Activated effector memory CD4-positive, alpha-beta T cell treated with Interleukin-2 at 50 U/mL for 16 hours (primary cell): ENCODE measurements at regions not wholly inside any gene's neighbourhood (a gene's known extent, or its start where the extent isn't known, plus 50 kb on each side); places are given as distances from the start of the nearest gene placed in this dataset.
"Not testable (repeated sequence)": the region's sequence is repeated elsewhere in the genome, so short reads cannot be mapped to it uniquely, and the experiment has no call there.

ENCODE experiments used
- DNase-seq: peaks from one replicate; pipeline ENCODE4 v3.0.0-alpha.2; 2020

DNA sequence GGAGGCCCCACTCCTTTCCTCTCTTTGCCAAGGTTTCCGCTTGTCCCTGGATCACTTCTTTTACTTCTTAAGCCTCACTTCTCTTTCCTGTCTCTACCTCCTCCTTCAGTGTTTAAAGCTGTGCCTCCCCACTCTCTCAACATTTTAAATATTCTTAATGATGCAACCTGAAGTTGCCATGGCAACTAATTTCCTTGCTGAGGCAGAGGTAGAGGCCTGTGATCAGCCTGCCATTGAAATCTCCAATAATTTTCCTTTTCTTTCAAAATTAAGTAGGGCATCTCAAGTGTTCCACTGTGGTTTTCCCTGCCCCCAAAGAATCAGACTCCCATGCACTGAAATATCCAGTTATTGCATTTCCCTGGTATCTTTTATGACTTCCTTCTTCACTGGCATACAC, 108.6 kb upstream of the VRK1 start:
- no peak for DNase-seq

DNA sequence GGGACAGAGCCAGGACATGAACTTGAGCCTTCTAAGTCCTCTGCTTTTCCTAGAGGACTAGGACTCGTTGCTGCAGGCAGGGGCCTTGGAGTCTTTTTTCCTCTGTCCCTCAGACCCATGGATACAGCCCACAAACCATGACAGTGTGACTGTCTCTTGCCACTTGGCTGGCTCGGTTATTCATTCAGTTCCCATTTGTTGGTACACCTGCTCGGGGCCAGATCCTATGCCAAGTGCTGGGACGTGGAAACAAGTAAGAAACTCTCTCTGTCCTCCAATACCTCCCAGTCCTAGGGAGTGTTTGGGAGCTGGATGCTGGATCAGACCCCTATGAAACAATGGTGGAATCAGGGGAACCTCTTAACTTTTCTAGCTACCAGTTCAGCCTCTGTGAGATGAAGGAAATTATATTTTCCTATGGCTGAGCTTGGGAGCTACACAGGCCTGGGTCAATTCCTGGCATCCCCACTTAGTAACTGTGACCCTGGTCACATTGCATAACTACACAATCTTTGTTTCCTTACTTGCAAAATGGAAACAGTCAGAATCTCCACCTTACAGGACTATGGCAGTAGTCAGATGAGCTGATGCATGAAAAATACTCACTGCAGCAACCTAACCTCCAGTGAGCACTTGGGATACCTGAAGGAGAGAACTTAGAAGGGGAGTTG, 106.3 kb upstream of the VRK1 start:
- DNase-seq: no peak

DNA sequence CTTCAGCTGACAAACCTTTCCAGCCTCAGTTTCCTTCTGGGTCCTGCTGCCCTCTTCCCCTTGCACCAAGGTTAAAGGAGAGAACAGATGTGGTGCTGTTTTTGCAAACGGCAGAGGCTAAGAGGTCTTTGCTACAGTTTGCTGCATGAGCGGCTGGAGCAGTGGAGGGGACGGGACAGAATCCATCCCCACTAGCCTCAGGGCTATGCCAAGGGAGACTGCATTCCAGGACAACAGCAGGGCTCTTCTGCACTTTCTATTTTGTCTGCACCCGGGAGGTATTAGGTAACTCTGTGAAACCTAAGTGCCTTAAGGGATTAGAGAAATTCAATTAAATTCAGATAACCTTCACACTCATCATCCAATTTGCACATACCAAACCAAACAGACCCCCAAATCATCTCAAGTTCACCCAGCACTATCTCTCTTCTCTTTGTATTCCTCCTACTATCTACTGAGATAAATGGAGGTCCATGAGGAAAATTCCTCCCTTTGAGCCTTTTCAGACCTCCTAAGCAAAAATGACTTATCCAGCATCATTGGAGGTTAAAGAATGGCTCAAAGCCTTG, 103.8 kb upstream of the VRK1 start:
- no peak for DNase-seq

DNA sequence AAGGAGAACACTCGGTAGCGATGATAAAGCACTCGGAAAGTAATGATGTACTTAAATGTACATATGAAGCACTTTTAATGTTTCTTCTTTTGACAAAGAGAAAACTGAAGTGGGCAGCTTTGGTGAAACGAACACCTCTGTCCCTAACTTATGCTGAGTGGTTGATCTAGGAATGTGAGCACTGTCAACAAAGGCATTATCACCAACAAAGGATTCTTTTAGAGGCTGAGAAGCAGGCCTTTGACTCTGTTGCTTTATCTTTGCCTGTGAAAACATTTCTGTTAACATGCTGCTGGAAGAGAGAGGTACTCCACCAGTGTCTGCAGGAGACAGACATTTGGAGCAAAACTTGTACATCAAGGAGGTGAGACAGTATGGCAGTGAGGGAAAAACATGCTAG, 103.2 kb upstream of the VRK1 start:
- no peak for DNase-seq

DNA sequence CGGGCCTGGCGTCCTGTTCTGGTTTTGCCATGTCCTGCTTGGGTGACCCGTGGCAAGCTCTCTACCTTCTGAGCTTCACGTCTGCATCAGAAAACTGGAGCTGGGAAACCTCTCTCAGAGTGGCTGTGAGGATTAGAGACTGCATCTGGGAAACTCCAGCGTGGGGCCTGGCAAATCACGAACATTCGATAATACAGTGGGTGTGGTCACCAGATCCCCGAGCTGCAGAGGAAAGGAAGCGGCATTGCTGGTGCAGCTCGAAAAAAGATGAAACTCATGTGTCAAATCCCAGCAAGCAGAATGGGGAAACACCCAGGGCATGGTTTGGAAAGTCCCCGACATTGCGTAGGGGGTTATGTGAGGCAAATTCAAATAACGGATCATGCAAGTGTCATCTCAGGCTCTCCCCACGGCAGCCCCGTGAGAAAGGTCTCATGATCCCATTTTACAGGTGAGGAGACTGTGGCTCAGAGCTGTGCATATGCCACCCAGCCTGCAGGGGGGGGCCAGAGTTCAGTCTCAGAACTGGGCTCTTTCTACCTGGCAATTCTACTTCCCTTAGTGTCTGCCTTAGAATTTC, 98.1 kb upstream of the VRK1 start:
- no peak for DNase-seq

DNA sequence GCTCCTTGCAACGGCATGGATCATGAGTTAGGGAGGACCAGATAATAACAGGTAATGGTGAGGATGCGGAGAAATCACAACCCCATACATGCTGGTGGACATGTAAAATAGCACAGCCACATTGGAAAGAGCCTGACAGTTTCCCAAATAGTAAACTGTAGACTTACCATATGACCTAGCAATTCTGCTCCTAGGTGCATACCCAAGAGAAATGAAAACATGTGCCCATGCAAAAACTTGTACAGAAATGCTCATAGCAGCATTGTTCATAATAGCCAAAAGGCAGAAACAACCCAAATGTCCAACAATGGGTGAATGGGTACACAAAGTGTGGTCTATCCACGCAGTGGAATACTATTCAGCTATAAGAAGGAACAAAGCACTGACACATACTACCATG, 97.5 kb upstream of the VRK1 start:
- DNase-seq: no peak

DNA sequence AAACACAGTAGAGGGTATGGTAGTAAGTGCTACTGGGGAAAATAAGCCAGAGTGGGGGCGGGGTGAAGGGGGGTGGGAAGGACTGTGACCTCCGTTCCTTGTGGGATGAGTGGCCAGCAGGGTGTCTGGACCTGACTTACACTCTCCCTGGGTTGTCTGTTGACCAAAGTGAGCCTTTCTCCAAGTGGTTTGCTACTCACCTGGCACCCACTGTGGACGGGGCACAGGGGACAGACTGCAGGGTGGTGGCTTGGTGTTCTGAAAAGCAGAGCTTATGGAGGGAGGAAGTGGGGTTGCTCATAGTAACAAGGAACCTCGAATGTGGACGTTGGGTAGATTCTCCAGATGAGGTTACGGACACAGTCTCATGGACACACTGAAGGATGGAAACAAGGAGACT, 94.4 kb upstream of the VRK1 start:
- DNase-seq: no peak

DNA sequence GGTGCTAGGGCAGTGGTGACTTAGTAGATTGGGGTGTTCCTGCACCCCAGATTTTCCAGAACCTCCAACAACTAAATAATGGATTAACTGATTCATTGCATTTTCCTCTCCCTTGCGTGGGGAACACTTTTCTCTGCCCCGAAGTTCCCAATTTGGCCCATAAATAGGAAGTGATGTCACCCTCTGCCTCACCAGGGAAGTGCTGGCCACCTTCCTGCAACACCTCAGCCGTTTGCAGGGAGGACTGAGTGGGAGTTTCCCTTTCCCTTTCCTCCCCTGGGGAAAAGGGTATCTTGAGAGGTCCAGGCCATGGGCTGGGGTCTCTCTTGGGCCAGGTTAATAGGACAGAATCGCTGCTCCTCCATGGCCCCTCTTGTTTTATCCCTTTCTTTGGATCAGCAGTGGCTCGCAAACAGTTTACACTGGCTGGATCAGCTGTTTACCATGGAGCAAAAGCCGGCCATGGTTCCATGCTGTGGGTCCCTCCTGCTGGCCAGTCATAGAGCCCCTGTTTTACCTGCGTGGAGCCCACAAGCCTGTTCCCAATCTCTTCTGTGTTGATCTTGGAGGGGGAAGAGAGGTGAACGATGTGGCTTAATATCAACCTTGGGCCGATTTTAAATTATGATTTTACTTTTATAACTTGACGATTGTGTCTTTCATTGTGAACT, 91.6 kb upstream of the VRK1 start:
- no peak for DNase-seq

DNA sequence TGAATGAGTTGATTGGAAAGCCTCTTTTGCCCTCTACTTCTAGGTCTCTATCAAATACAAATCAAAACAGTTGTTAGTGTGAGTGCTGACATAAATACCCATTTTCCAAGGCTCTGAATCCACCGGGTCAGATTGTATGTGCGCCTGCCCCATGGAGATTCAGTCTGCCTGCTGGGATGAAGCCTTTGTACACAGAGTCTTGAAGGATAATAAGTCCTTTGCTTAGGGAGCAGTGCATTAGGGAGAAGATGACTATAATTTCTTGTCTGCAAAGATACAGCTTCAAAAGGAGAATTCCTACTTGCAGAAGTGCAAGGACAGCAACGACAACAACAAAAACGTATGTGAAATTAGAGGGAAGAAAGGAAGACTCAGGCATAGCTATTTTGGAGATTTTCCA, 90.3 kb upstream of the VRK1 start:
- DNase-seq: no peak

DNA sequence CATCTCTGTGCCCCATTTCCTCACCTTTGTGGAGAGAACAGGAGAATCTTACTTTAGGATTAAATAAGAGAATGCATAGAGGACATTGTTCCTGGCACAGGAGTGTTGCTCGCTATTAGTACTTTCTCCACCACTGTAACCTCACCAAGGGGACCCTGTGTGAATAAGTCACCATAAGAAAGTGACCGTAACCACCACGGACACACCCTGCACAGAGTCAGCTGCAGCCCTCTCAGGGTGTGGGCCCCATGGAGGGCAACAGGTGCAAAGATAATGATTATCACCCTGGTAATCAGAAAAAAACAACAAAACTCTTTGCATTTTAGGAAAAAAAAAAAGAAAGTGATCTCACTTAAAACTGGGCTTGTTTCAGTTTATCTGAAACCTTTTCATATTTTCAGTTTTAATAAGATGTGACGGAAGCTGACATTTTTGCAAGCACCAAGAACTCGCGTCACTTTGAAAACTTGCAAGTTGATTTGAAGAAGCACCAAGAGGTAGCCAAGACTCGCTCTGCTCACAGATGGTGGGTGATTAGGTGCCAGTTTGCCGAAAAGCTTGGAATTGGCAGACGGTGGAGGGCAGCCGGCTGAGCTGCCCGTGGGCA, 87.0 kb upstream of the VRK1 start:
- DNase-seq: no peak

DNA sequence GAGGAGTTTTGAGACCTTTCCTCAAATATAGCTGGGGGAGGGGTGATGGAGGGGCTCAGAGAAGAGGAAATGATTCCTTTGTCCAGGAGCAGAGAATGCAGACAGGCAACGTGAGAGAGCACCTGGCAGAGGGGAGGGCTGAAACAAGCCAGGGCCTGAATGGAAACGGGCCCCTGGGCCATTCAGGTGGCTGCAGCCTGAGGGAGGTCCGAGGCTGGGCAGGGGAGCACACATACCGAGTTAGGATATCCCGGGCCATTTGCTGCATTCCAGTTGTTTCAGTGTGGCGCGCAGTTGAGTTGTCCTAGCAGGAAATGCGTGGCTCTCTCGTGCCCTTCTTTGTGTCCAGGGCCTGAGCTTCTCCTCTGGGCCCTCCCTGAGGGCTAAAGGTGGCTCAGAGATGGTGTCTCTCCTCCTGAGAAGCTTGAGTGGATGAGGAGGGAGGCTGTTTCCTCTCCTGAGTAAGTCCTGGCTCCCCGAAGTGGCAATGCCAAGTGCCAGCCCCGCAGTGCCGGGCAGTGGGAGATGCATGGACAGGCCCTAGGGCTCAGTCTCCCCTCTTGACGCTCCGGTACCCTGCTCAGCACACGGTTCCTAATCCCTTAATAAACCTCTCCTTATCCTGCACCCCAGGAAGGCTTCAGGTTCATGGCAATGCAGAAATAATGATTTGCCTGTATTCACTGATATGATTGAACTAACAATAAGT, 85.5 kb upstream of the VRK1 start:
- no peak for DNase-seq

DNA sequence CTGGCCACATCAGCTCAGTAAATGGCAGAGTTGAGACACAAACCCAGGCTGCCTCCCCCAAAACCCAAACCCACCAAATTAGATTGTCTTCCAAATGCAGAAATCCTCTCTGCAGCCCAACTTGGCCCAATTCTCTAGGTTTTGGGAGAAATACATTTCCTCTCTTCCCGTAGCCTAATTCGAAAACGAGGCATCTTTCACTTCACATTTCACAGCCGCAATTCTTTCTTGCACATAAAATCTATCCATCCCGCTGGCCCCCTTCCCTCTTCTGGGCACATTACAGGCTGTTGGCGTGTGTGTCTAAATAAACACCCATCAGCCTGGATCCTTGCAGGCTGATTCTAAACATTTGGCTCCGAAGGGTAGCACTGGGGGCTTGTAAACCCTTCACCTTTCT, 83.8 kb upstream of the VRK1 start:
- DNase-seq: no peak

DNA sequence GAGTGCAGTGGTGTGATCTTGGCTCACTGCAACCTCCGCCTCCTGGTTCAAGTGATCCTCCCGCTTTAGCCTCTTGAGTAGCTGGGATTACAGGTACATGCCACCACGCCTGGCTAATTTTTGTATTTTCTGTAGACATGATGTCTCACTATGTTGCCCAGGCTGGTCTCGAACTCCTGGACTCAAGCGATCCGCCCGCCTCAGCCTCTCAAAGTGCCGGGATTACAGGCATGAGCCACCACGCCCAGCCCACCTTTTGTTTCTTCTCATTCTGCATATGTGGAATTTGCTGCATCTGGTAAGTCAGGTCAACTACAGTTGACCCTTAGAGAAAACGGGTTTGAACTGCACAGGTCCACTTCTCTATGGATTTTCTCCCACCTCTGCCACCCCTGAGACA, 82.6 kb upstream of the VRK1 start:
- DNase-seq: not testable (repeated sequence)

DNA sequence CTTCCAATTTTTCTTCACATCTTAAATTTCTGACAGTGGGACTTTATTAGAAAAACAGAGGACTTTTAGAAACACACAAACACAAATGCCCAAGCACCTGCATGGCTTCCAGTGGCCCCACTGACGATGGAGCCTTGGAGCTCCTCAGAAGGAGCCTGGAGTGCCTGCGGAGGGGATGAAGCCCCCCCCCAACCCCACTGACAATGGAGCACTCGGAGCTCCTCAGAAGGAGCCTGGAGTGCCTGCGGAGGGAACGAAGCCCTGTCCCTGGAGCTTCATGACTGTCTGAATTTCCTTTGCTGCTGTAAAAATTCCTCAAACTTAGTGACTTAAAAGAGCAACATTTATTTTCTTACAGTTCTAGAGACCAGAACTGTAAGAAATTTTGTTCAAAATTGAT, 80.1 kb upstream of the VRK1 start:
- DNase-seq: no peak

DNA sequence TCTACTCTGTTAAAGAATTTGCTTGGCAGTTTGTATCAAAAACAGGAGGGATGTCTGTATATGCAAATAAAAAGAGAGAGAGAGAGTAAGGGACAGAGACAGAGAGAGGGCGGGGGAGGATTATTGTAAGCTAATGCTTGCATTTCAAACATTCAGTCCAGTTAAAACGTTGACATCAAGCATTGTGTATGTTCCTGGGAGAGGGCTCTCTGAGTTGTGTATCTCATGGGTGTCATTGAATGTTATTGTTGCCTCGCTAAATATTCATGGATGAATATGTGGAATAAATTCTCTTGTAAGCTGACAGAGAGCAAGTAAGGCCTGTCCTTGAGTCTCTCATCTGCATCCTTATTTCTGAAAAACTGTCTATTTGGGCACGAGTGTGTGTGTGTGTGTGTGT, 78.8 kb upstream of the VRK1 start:
- DNase-seq: no peak

DNA sequence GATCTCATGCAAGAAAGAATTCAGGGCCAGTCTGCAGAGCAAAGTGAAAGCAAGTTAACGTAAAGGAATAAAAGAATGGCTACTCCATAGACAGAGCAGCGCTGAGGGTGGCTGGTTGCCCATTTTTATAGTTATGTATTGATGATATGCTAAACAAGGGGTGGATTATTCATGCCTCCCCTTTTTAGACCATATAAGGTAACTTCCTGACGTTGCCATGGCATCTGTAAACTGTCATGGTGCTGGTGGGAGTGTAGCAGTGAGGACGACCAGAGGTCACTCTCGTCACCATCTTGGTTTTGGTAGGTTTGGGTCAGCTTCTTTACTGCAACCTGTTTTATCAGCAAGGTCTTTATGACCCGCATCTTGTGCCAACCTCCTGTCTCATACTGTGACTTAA, 76.5 kb upstream of the VRK1 start:
- not testable (repeated sequence) for DNase-seq

DNA sequence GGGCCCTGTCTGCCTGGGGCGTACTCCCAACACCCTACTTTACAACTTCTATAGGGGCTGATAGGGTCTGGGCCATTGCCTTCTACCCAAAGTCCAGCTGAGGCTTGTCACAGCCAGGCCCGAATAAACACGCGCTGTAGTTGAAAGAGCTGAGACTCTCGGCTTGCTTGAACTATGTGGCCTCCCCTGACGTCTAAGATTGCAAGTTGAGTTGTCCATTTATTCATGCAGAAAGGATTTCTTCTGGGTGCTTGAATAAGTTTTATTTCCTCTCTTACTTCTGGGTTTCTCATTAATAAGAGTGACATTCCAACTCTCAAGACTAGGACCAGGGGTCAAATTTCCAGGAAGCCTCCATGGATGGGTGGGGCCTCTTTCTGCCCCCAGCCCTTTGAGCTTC, 74.4 kb upstream of the VRK1 start:
- no peak for DNase-seq

DNA sequence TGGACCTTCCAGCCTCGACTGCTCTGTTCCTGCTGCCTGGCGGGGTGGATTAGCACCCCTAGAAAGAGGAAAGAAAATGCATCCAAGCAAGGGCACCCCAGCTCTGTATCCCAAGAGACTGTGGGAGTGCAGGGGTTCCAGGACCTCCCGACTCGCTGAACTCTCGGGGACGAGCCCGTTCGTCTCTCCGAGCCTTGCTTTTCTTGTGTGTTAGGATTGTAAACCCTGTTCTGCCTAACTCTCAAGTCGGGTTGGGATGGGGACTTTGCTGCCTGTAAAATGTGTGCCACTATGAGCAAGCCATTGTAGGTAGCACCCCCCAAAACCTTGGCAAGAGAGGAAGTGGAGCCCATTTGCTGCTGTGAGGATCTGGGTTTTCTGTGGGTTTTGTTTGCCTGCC, 73.2 kb upstream of the VRK1 start:
- DNase-seq: no peak

DNA sequence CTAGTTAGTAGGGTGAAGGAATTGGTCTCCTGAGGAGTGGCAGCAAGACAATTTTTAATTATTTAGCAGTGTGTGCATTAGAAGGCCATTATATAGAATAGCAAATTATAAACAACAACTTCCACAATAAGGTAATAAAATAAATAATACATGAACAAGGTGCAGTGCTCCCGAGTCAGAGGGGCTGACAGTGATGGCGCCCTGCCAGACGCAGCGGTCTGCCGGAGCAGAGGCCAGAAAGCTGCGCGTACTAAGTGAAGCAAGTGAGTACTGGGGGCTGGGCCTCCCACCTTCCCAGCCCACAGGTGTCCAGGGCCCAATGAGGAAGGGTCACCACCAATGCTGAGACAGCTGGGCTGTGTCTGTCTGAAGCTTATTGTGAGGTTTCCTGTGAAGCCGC, 72.0 kb upstream of the VRK1 start:
- DNase-seq: no peak

DNA sequence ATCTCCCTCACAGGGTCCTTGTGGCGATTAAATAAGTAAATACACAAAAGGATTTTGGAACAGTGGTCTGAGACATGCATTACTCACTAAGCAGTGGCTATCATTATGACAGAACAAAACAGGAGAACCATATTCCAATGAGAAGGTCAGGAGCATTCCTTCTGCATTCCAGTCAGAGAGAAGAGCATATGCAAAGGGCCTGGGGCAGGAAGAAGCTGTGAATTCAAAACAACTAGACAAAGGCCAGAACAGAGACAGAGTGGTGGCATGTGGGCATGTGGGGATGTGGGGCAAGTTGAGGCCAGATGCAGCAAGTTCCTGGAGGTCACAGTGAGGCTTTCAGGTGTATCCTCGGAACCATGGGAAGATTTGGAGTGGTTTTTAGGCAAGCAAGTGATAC, 70.1 kb upstream of the VRK1 start:
- no peak for DNase-seq

DNA sequence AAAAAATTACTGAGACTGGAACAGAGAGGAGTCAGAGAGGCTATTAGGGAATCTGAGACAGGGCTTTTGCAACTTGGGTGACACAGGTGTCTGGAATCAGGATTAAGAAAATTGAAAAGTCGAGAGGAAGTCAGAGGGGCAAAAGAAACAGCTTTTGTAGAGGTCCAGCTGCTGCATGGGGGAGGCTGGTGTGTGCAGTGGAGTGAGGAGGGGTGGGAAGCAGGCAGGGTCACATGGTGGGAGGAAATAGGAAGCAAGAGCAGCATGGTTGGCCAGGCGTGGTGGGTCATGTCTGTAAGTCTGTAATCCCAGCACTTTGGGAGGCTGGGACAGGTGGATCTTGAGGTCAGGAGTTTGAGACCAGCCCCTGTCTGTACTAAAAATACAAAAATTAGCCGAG, 69.7 kb upstream of the VRK1 start:
- DNase-seq: no peak

DNA sequence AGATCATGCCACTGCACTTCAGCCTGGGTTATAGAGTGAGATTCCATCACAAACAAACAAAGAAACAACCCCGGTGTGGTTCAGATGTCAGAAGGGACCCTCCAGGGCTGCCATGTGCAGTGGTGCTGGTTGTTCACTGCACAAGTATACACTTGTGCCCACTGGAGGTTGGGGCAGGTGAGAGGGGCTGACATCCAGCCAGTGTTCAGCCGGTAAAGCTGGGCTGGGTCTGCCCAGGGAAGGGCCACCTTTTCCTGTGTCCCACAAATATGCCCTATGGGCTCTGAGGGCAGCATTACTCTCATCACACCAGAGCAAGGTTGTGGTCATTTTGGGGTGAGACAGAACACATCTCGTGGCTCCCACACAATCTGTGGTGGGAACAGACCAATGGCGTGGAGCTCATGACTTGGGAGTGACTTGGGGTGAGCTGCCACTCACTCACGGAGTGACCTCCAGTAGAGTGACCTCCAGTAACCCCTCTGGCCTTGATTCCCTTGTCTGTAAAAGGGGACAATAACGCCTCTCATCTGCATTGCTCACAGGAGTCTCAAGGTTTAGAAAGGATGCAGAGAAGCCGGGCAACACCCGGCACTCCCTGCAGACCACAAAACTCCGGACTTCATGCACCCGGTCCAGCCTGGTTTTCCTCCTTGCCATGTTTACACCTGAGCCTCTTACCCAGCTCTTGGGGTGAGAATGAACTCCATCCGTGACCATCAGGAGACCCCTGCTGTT, 69.0 kb upstream of the VRK1 start:
- no peak for DNase-seq

DNA sequence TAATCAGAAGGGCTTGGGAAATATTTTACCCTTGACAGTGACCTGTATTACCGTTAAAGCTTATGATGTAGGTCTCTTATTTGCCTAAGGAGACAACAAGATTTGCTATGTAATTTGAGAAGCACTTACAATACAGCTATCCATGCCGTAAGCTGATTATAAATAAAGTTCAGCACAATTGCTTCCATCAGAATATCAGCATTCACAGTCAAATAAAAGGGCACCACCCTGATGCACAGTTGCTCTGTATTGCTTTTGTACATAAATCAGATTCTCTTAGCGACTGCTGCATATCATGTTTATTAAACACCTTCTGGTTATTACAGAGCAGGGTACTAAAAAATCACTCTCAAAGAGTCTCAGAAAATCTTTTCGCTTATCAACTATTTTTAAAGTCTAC, 67.3 kb upstream of the VRK1 start:
- no peak for DNase-seq
